ENCODE measurements at regions not wholly inside any gene's neighbourhood (a gene's known extent, or its start where the extent isn't known, plus 50 kb on each side); places are given as distances from the start of the nearest gene placed in this dataset.

DNA sequence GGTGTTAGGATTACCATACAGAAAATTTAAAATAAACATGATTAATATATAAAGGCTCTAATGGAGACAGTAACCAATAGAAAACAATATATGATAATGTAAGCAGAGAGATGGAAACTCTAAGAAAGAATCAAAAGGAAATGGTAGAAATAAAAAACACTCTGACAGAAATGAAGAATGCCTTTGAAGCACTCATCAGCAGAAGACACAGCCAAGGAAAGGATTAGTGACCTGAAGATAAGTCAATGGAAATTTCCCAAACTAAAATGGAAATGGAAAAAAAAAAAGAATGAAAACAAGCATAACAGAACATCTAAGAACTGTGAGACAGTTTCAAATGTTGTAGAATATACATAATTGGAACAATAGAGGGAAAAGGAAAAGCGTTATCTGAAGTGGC lies 302.6 kb downstream of the DRD1 start:
- no peak overlapping the region for H3K4me3 ChIP-seq
- H3K27ac ChIP-seq = no peak overlapping the region
- DNase-seq (ENCODE audit: low spot score) = no peak
- TF ChIP-seq CTCF (IDR thresholded peaks at IDR 0.05) = no peak

DNA sequence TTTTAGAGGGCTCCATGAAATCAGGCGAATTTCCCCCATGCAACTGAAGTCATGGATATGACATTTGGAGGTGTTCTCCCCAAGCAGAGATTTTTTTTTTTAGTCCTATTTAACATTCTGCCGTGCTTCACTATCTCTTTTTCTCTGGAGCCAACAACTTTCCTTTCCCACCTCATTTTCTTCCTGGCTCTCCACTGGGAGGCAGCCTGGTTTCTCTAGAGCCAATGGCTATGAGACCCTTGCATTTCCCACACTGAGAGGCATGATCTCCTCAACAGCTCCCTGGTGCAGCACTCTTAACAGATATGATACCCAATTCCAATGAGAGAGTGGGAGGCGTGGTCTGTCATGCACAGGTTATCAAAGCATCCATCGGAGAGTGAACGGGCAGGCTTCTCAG lies 310.8 kb downstream of the DRD1 start:
- no peak overlapping the region for H3K4me3 ChIP-seq
- no peak for TF ChIP-seq CTCF (IDR thresholded peaks at IDR 0.05)
- DNase-seq (ENCODE audit: low spot score) = no peak
- H3K27ac ChIP-seq = no peak overlapping the region

DNA sequence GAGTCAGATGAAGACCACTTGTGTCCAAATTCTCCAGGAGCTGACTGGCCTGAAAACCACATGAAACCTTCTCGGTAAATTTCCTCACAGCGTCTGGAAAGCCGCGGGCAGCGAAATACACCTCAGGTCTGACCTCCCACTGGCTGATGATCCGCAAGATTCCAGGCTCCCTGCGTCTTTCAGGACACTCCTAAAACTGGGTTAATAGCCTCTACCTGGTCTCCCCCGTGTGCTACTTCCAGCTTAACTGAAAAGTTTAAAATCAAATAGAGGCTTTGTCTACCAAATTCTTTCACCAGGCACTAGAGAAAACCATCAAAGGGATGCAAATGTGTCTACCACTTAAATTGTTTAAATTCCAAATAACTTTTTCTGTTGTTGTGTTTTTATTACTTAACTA lies 312.6 kb downstream of the DRD1 start:
- Histone ChIP-seq H3K4me3 (no peak overlapping the region), H3K27ac (no peak overlapping the region)
- no peak for DNase-seq (ENCODE audit: low spot score)
- no peak for TF ChIP-seq CTCF (IDR thresholded peaks at IDR 0.05)

GRCh38 chr5:175129619-175130018 lies 314.4 kb downstream of the DRD1 start:
- DNase-seq (ENCODE audit: low spot score) = no peak
- Histone ChIP-seq H3K27ac (no peak overlapping the region), H3K4me3 (no peak overlapping the region)
- no peak for TF ChIP-seq CTCF (IDR thresholded peaks at IDR 0.05)

- no peak for TF ChIP-seq CTCF (IDR thresholded peaks at IDR 0.05)
- DNase-seq (ENCODE audit: low spot score) = no peak
- Histone ChIP-seq H3K4me3 (no peak overlapping the region), H3K27ac (no peak overlapping the region)
Observed at GRCh38 chr5:175129121-175129520, 314.9 kb downstream of the DRD1 start.

DNA sequence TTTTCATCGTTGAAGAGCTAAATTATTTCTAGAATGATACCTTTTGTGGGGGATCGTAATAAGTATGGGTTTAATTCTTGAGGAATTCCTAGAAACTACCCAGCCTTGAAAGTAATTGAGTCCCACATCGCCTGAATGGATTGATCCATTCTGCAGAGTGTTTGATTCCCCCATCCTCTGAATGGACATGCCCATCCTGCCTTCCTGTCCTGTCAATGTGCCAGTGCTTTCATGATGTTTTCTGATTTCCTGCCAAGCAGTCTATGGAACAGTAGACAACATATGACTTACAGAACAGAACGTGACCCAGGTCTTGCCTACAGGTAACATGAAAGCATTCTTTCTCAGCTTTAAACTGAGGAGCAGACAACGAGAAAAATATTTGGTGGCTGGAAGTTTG lies 319.2 kb downstream of the DRD1 start:
- no peak for DNase-seq (ENCODE audit: low spot score)
- no peak overlapping the region for H3K27ac ChIP-seq
- TF ChIP-seq CTCF (IDR thresholded peaks at IDR 0.05) = no peak
- no peak overlapping the region for H3K4me3 ChIP-seq

DNA sequence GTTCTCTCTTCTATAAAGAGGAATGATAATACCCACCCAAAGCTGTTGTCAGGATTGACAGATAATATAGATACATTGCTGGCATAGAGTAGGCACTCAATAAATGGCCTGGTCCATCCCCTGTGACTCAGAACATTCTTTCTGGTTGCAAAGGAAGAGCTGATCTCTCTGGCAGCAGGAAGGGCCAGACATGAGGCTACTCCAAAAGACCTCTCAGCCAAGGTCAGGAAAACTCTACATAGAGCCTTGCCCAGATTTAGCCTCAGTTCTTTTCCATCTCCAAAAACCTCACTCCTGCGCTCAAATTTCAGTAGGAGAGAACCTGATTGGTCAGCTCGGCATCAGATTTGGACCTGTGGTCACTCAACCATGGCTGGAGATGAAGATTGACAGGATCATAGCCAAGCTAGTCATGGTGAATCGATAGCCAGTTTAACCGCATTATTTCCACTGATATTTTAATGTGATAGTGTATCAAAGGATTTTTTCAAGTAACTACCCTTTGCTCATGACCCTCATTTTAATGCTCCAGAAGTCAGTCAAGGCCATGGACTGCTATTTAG lies 319.6 kb downstream of the DRD1 start:
- no peak for DNase-seq (ENCODE audit: low spot score)

More for the DNA sequence above, 319.6 kb downstream of the DRD1 start:
- no peak overlapping the region for H3K4me3 ChIP-seq
- H3K27ac ChIP-seq = no peak overlapping the region
- no peak for TF ChIP-seq CTCF (IDR thresholded peaks at IDR 0.05)

Data from coronary artery (tissue), 2 donors.